ENCODE measurements at regions not wholly inside any gene's neighbourhood (a gene's known extent, or its start where the extent isn't known, plus 50 kb on each side); places are given as distances from the start of the nearest gene placed in this dataset.
"Not testable (repeated sequence)": the region's sequence is repeated elsewhere in the genome, so short reads cannot be mapped to it uniquely, and the experiment has no call there.

DNA sequence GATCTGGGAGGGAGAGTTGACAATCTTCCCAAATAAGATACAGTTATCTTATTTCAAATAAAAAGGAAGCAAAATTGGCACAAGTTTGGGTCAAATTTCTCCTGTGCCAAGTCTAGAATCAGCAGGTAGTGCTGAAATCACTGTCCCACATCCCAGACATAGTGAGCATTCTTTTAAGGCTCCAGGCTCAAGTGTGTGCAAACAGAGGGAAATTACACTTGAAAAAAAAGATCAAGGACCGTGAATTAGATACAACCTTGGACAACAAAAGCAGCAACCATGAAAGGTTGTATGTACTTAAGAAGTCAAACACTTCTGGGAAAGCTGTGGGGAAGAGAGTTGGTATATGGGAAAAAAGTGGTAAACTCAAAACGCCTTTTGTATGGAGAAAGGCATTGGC is 280.2 kb upstream of the PLGLB1 start:
- H3K4me1 Mint-ChIP-seq; H3K4me1 ChIP-seq (ENCODE audit: control insufficient read depth in 2 of 2, insufficient read depth in 2 of 2, low read length in 2 of 2); POLR2A ChIA-PET; H2AFZ ChIP-seq (ENCODE audit: insufficient read depth, low read depth, low read length, poor library complexity, severe bottlenecking); H3K36me3 ChIP-seq (replicated peaks in 1 of 2; ENCODE audit: control extremely low read depth in 1 of 2, control insufficient read depth in 1 of 2, extremely low read depth in 1 of 2, insufficient read depth in 2 of 2, low read length in 1 of 2); H3K9me3 Mint-ChIP-seq (ENCODE audit: insufficient read depth); H4K20me1 ChIP-seq (ENCODE audit: control insufficient read depth, insufficient read depth, low read length, poor library complexity, severe bottlenecking); H3K4me2 ChIP-seq (replicated peaks; ENCODE audit: low read depth, low read length, poor library complexity, severe bottlenecking); H3K9ac ChIP-seq (ENCODE audit: low read length); H3K27me3 ChIP-seq (replicated peaks in 1 of 4; ENCODE audit: control extremely low read depth in 1 of 4, control insufficient read depth in 3 of 4, insufficient read depth in 4 of 4, low read length in 3 of 4); H3K27me3 Mint-ChIP-seq; H3K79me2 ChIP-seq (ENCODE audit: control insufficient read depth, insufficient read depth, low read length); H3K9me3 ChIP-seq (ENCODE audit: control extremely low read depth in 1 of 3, control insufficient read depth in 2 of 3, insufficient read depth in 1 of 3, low read length in 2 of 3); H3K27ac ChIP-seq (ENCODE audit: low read length in 2 of 2); CTCF ChIA-PET; ATAC-seq (ENCODE audit: low read depth); H3K27ac Mint-ChIP-seq; H3K4me3 ChIP-seq (ENCODE audit: control extremely low read depth in 1 of 5, extremely low read depth in 1 of 5, insufficient read depth in 1 of 5, low read depth in 2 of 5, low read length in 4 of 5); DNase-seq; H3K4me3 Mint-ChIP-seq; intact Hi-C loops (cut with micrococcal nuclease): not testable (repeated sequence)
- no CpG with 5 or more reads among the region's 2 CpGs for WGBS (ENCODE audit: insufficient coverage)

- H3K9me3 Mint-ChIP-seq (ENCODE audit: insufficient read depth); POLR2A ChIA-PET; H3K9me3 ChIP-seq (ENCODE audit: control extremely low read depth in 1 of 3, control insufficient read depth in 2 of 3, insufficient read depth in 1 of 3, low read length in 2 of 3); H3K27me3 Mint-ChIP-seq; H3K9ac ChIP-seq (ENCODE audit: low read length); intact Hi-C loops (cut with micrococcal nuclease); CTCF ChIA-PET; H3K79me2 ChIP-seq (ENCODE audit: control insufficient read depth, insufficient read depth, low read length); H3K27ac ChIP-seq (ENCODE audit: low read length in 2 of 2); H3K4me3 ChIP-seq (ENCODE audit: control extremely low read depth in 1 of 5, extremely low read depth in 1 of 5, insufficient read depth in 1 of 5, low read depth in 2 of 5, low read length in 4 of 5); H2AFZ ChIP-seq (ENCODE audit: insufficient read depth, low read depth, low read length, poor library complexity, severe bottlenecking); H3K4me1 ChIP-seq (ENCODE audit: control insufficient read depth in 2 of 2, insufficient read depth in 2 of 2, low read length in 2 of 2); H3K4me1 Mint-ChIP-seq; H3K36me3 ChIP-seq (replicated peaks in 1 of 2; ENCODE audit: control extremely low read depth in 1 of 2, control insufficient read depth in 1 of 2, extremely low read depth in 1 of 2, insufficient read depth in 2 of 2, low read length in 1 of 2); H3K4me2 ChIP-seq (replicated peaks; ENCODE audit: low read depth, low read length, poor library complexity, severe bottlenecking); H3K4me3 Mint-ChIP-seq; DNase-seq; ATAC-seq (ENCODE audit: low read depth); H3K27me3 ChIP-seq (replicated peaks in 1 of 4; ENCODE audit: control extremely low read depth in 1 of 4, control insufficient read depth in 3 of 4, insufficient read depth in 4 of 4, low read length in 3 of 4); H4K20me1 ChIP-seq (ENCODE audit: control insufficient read depth, insufficient read depth, low read length, poor library complexity, severe bottlenecking); H3K27ac Mint-ChIP-seq: not testable (repeated sequence)
- no CpG with 5 or more reads among the region's 7 CpGs for WGBS (ENCODE audit: insufficient coverage)
Measured at GRCh38 chr2:87308621-87309020, 287.0 kb upstream of the PLGLB1 start.

- H3K9me3 Mint-ChIP-seq (ENCODE audit: insufficient read depth); ATAC-seq (ENCODE audit: low read depth); H3K27me3 ChIP-seq (replicated peaks in 1 of 4; ENCODE audit: control extremely low read depth in 1 of 4, control insufficient read depth in 3 of 4, insufficient read depth in 4 of 4, low read length in 3 of 4); H3K4me1 Mint-ChIP-seq; H3K27me3 Mint-ChIP-seq; CTCF ChIA-PET; H3K27ac Mint-ChIP-seq; POLR2A ChIA-PET; H3K36me3 ChIP-seq (replicated peaks in 1 of 2; ENCODE audit: control extremely low read depth in 1 of 2, control insufficient read depth in 1 of 2, extremely low read depth in 1 of 2, insufficient read depth in 2 of 2, low read length in 1 of 2); H3K9me3 ChIP-seq (ENCODE audit: control extremely low read depth in 1 of 3, control insufficient read depth in 2 of 3, insufficient read depth in 1 of 3, low read length in 2 of 3); H3K27ac ChIP-seq (ENCODE audit: low read length in 2 of 2); H3K4me2 ChIP-seq (replicated peaks; ENCODE audit: low read depth, low read length, poor library complexity, severe bottlenecking); intact Hi-C loops (cut with micrococcal nuclease); H3K4me3 Mint-ChIP-seq; H3K4me3 ChIP-seq (ENCODE audit: control extremely low read depth in 1 of 5, extremely low read depth in 1 of 5, insufficient read depth in 1 of 5, low read depth in 2 of 5, low read length in 4 of 5); H4K20me1 ChIP-seq (ENCODE audit: control insufficient read depth, insufficient read depth, low read length, poor library complexity, severe bottlenecking); H3K4me1 ChIP-seq (ENCODE audit: control insufficient read depth in 2 of 2, insufficient read depth in 2 of 2, low read length in 2 of 2); H3K79me2 ChIP-seq (ENCODE audit: control insufficient read depth, insufficient read depth, low read length); H2AFZ ChIP-seq (ENCODE audit: insufficient read depth, low read depth, low read length, poor library complexity, severe bottlenecking); DNase-seq; H3K9ac ChIP-seq (ENCODE audit: low read length): not testable (repeated sequence)
- WGBS (ENCODE audit: insufficient coverage) = no CpG with 5 or more reads among the region's 3 CpGs
Measured at GRCh38 chr2:87309785-87310184, 288.1 kb upstream of the PLGLB1 start.

DNA sequence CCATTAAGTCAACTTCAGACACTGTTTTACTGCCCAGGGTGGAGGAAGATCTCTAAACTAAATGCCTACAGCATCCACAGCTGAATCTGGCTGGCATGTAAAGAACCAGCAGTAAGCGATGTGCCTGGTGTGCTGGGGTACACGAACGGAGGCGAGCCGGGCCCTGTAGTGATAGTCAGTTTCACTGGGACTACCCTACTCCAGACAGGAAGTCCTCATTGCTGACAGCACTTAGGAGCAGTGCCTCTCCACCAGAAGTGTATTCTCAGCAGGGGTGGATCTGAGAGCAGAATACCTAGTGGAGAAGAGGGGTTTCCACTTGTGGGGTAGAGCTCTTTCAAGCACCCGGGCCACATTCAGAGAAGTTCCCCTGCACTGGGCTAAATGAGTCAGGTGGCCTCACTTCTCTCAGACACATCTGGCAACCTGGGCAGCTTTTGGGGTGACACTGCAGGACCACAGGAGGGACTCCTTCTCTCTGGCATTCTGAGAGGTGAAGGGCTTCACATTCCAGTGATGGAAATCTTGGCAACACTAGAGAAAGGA is 290.3 kb upstream of the PLGLB1 start:
- H3K27ac ChIP-seq (ENCODE audit: low read length in 2 of 2); H3K4me3 Mint-ChIP-seq; H3K4me1 ChIP-seq (ENCODE audit: control insufficient read depth in 2 of 2, insufficient read depth in 2 of 2, low read length in 2 of 2); H3K9me3 ChIP-seq (ENCODE audit: control extremely low read depth in 1 of 3, control insufficient read depth in 2 of 3, insufficient read depth in 1 of 3, low read length in 2 of 3); H2AFZ ChIP-seq (ENCODE audit: insufficient read depth, low read depth, low read length, poor library complexity, severe bottlenecking); H3K4me2 ChIP-seq (replicated peaks; ENCODE audit: low read depth, low read length, poor library complexity, severe bottlenecking); H3K4me1 Mint-ChIP-seq; H3K27me3 Mint-ChIP-seq; H3K9ac ChIP-seq (ENCODE audit: low read length); POLR2A ChIA-PET; H3K27me3 ChIP-seq (replicated peaks in 1 of 4; ENCODE audit: control extremely low read depth in 1 of 4, control insufficient read depth in 3 of 4, insufficient read depth in 4 of 4, low read length in 3 of 4); H3K36me3 ChIP-seq (replicated peaks in 1 of 2; ENCODE audit: control extremely low read depth in 1 of 2, control insufficient read depth in 1 of 2, extremely low read depth in 1 of 2, insufficient read depth in 2 of 2, low read length in 1 of 2); H3K79me2 ChIP-seq (ENCODE audit: control insufficient read depth, insufficient read depth, low read length); H3K27ac Mint-ChIP-seq; H4K20me1 ChIP-seq (ENCODE audit: control insufficient read depth, insufficient read depth, low read length, poor library complexity, severe bottlenecking); H3K4me3 ChIP-seq (ENCODE audit: control extremely low read depth in 1 of 5, extremely low read depth in 1 of 5, insufficient read depth in 1 of 5, low read depth in 2 of 5, low read length in 4 of 5); DNase-seq; CTCF ChIA-PET; ATAC-seq (ENCODE audit: low read depth); intact Hi-C loops (cut with micrococcal nuclease); H3K9me3 Mint-ChIP-seq (ENCODE audit: insufficient read depth): not testable (repeated sequence)
- WGBS (ENCODE audit: insufficient coverage) = no CpG with 5 or more reads among the region's 6 CpGs
